ENCODE measurements at regions not wholly inside any gene's neighbourhood (a gene's known extent, or its start where the extent isn't known, plus 50 kb on each side); places are given as distances from the start of the nearest gene placed in this dataset.
A peak's percentile ranks its signal among the peaks of the same experiment; 100 is the strongest.

DNA sequence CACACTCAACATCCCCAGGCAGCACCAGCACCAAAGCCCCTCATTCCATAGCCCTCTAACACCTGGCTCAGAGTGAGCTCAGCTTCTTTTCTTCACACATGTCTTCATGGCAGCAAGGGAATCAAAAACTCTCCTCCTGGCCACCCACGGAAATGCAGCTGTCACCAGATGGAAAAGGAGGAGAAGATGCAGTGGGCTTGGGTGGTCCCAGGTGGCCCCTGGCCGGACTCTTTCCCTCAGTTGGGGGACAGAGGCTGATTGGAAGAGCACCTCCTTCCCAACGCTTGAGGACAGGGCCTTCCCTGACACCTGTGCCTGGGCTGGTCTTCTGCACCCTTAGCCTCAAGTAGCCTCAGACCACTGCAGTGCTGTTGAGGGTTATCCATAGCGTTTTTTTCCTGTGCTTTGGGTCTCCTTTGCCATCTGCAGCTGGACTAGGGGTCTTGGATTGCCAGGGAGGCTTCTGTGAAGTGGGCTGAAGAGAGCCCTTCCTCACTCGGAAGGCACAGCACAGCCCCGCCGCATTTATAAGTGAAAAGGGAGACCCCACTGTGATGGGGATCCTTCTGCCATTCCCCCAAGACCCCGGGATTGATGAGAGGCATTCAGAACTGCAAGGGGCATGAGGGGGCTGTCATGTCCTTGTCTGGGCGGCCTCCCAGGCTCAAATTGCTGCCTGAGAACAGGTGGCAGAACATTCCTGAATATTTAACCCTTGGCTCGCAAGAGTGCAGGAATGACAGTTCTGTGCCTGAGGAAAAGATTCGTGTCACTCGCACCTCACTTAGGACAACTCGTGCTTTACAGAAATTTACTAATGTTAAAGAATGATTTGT, 200.0 kb downstream of the AUH start:
- DNase-seq, result no peak

DNA sequence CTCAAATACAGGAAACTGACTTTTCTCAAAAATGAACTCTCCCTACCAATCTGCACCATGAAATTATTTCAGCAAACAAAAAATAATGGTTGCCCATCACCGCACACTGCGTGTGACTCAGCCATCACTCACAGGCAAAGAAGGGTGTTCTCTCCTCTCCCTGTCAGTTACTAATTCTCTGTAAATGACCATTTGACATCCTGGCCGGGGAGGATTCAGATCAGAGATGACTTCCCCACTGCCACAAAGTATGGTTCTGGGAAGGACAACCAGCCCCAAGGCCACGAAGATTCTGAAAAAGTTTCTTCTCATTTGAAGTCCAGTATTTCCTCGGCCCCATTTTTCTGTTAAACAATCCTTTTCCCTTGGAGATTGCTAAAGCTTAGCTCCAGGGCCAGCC, 199.4 kb downstream of the AUH start:
- no peak for DNase-seq

DNA sequence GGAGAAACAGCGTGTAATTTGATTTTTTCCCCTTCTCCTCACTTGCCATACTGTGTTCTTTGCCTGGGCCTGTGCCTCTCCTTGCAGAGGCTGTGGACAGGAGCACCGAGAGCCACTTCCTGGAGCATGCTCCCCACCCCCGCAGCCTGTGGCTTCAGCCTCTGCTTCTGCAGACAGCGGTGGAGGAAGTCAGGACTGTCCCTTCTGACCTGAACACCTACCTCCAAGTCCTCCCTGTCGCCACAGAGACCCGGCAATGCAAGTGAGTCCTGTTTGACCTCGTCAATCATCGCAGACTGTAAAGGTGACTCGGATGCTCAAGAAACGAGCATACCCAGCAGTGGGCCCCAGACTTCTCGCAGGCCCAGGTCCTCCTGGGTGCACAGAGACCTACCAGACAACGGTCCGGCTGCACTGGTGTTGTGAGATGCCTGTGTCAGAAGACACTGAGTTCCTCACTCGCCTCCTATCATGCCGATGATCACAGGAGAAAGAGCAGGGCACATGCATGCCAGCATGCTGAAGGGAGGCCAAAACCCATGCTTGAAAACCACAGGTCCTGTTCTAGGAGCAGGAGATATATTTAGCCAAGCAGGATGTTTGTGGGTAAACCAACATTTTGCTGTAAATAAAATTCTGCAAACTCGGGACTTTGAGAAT, 198.8 kb downstream of the AUH start:
- DNase-seq, result peak; percentile 18

- no peak for DNase-seq
Measured at GRCh38 chr9:91163444-91163772, 198.3 kb downstream of the AUH start.

GRCh38 chr9:91163773-91164471, 197.8 kb downstream of the AUH start:
- DNase-seq, result no peak

Data from central memory CD4-positive, alpha-beta T cell (primary cell).